OCI-LY7 (cell line): ENCODE measurements at regions not wholly inside any gene's neighbourhood (a gene's known extent, or its start where the extent isn't known, plus 50 kb on each side); places are given as distances from the start of the nearest gene placed in this dataset.

Experiments used
- BruUV-seq: library from RNA; stranded (reverse); fragments of 400-500 nt; replicated peaks from 2 replicates; lab custom pipeline; 2021; lab: Mats Ljungman, UMichigan
- CTCF ChIA-PET: fragments of 300-600 bp; sonication (Branson Sonifier 250); formaldehyde crosslinking; loops from one replicate; lab custom pipeline; 2022; ENCODE audit warnings: antibody characterized with exemption; ENCODE audit not compliant: unreplicated experiment; lab: Charles Lee
- POLR2A ChIA-PET: fragments of 300-600 bp; sonication (Branson Sonifier 250); formaldehyde crosslinking; loops from one replicate; lab custom pipeline; 2022; ENCODE audit warnings: antibody characterized with exemption; lab: Charles Lee
- DNase-seq: peaks from one replicate; pipeline ENCODE4 v3.0.0-alpha.2; 2015; ENCODE audit warnings: low spot score
- H2AFZ ChIP-seq: fragments of 200-600 bp; sonication (generic), shearing (Covaris generic); 2 replicates; pipeline ENCODE4 v1.6.1; 2014; ENCODE audit warnings: mild to moderate bottlenecking, antibody characterized with exemption, low read length, moderate library complexity
- H3K27ac ChIP-seq: fragments of 200-600 bp; sonication (generic); 2 replicates; pipeline ENCODE4 v1.5.1; 2014; ENCODE audit warnings: mixed run types, low read depth, mild to moderate bottlenecking, moderate library complexity, low read length, inconsistent platforms; ENCODE audit not compliant: poor library complexity, severe bottlenecking
- H3K36me3 ChIP-seq: fragments of 200-600 bp; sonication (generic); 2 replicates; pipeline ENCODE4 v1.6.1; 2014; ENCODE audit warnings: mild to moderate bottlenecking, antibody characterized with exemption, low read length, moderate library complexity, mixed read lengths; ENCODE audit not compliant: insufficient read depth
- H3K4me1 ChIP-seq: fragments of 200-600 bp; sonication (generic); 2 replicates; pipeline ENCODE4 v1.5.1; 2014; ENCODE audit warnings: mild to moderate bottlenecking, low read length; ENCODE audit not compliant: insufficient read depth, poor library complexity, severe bottlenecking
- H3K4me2 ChIP-seq: fragments of 200-600 bp; sonication (generic); 2 replicates; pipeline ENCODE4 v1.6.1; 2014; ENCODE audit warnings: mild to moderate bottlenecking, low read length
- H3K4me3 ChIP-seq: fragments of 200-600 bp; sonication (generic); 2 replicates; pipeline ENCODE4 v1.5.1; 2014; ENCODE audit warnings: mild to moderate bottlenecking, low read depth, low read length; ENCODE audit not compliant: poor library complexity, severe bottlenecking
- H3K79me2 ChIP-seq: fragments of 200-600 bp; sonication (generic); 2 replicates; pipeline ENCODE4 v1.6.1; 2016; ENCODE audit warnings: low read depth, mild to moderate bottlenecking, low read length, moderate library complexity, mixed read lengths; ENCODE audit not compliant: insufficient read depth
- H3K9me2 ChIP-seq: fragments of 200-600 bp; sonication (generic); 2 replicates; pipeline ENCODE4 v1.6.1; 2016; ENCODE audit warnings: mild to moderate bottlenecking, low read length, mixed read lengths; ENCODE audit not compliant: insufficient read depth
- H3K9me3 ChIP-seq: fragments of 200-600 bp; sonication (generic); 2 replicates; pipeline ENCODE4 v1.6.1; 2014; ENCODE audit warnings: mild to moderate bottlenecking, mixed run types, low read length, mixed read lengths
- H4K20me1 ChIP-seq: fragments of 200-600 bp; sonication (generic); 2 replicates; pipeline ENCODE4 v1.6.1; 2014; ENCODE audit warnings: mild to moderate bottlenecking, antibody characterized with exemption, low read length, moderate library complexity, mixed read lengths; ENCODE audit not compliant: insufficient read depth
- CTCF ChIP-seq: fragments of 200-600 bp; sonication (generic); conservative IDR thresholded peaks from 2 replicates; pipeline ENCODE4 v1.5.1; 2014; ENCODE audit warnings: mild to moderate bottlenecking, antibody characterized with exemption, low read length, moderate library complexity, mixed read lengths
- EZH2phosphoT487 ChIP-seq: fragments of 200-600 bp; sonication (generic); IDR thresholded peaks from 2 replicates; pipeline ENCODE4 v1.6.1; 2018; ENCODE audit warnings: low read depth, borderline replicate concordance, mild to moderate bottlenecking, mixed run types, antibody characterized with exemption, low read length, moderate library complexity, mixed read lengths
- intact Hi-C: fragments of 100-400 bp; cut with micrococcal nuclease; formaldehyde crosslinking; loops from one replicate; pipeline ENCODE4 v1.10.0; 2022; ENCODE audit not compliant: unreplicated experiment

- H3K4me3 ChIP-seq, result no peak overlapping the region
- CTCF ChIA-PET, result no interaction called here
- no peak overlapping the region for H3K4me2 ChIP-seq
- POLR2A ChIA-PET, result no interaction called here
- no peaks in the 10 kb centered on the region for H4K20me1 ChIP-seq
- H2AFZ ChIP-seq, result no peak overlapping the region
- H3K9me3 ChIP-seq, result no peaks in the 10 kb centered on the region
- TF ChIP-seq EZH2phosphoT487 (no peak), CTCF (no peak)
- no peak for DNase-seq
- no peaks in the 10 kb centered on the region for H3K4me1 ChIP-seq
- intact Hi-C loops, result no loop called here
- no TSS peak for BruUV-seq
- no peak overlapping the region for H3K27ac ChIP-seq
- no peaks in the 10 kb centered on the region for H3K9me2 ChIP-seq
- H3K36me3 ChIP-seq, result no peaks in the 10 kb centered on the region
- H3K79me2 ChIP-seq, result no peaks in the 10 kb centered on the region
Observed at GRCh38 chr5:142390334-142390733, 65.5 kb upstream of the SPRY4 start.

DNA sequence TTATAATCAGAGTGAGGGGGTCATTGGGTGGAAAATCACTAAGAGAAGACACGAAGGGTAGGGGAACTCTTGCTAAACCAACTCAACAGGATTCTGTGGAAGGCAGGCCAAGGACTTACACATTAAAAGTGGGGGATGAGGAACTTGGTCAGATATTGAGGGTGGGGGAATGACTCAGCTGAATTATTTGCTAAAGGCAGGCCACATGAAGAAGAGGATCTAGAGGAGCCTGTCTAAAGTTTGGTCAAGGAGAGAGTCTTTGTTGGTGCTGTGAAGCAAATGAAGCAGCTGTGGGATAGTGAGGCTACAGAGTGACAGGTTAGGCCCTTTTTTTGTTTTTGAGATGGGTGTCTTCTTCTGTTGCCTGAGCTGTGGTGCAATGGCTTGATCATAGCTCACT, 63.9 kb upstream of the SPRY4 start:
- TF ChIP-seq EZH2phosphoT487 (no peak), CTCF (no peak)
- Histone ChIP-seq H3K4me3 (no peak overlapping the region), H3K4me1 (no peaks in the 10 kb centered on the region), H4K20me1 (no peaks in the 10 kb centered on the region), H2AFZ (no peak overlapping the region), H3K36me3 (no peaks in the 10 kb centered on the region), H3K79me2 (no peaks in the 10 kb centered on the region), H3K4me2 (no peak overlapping the region), H3K9me2 (no peaks in the 10 kb centered on the region), H3K9me3 (no peaks in the 10 kb centered on the region), H3K27ac (no peak overlapping the region)
- no peak for DNase-seq
- no TSS peak for BruUV-seq
- intact Hi-C loops, result no loop called here
- POLR2A ChIA-PET, result no interaction called here
- CTCF ChIA-PET, result no interaction called here

- TF ChIP-seq CTCF, result no peak
- no peak for TF ChIP-seq EZH2phosphoT487
- no peaks in the 10 kb centered on the region for H3K9me3 ChIP-seq
- no peaks in the 10 kb centered on the region for H3K79me2 ChIP-seq
- H3K9me2 ChIP-seq, result no peaks in the 10 kb centered on the region
- H3K36me3 ChIP-seq, result no peaks in the 10 kb centered on the region
- no peak for DNase-seq
- H4K20me1 ChIP-seq, result no peaks in the 10 kb centered on the region
- no peak overlapping the region for H2AFZ ChIP-seq
- POLR2A ChIA-PET, result no interaction called here
- intact Hi-C loops, result no loop called here
- BruUV-seq, result no TSS peak
- H3K27ac ChIP-seq, result no peak overlapping the region
- H3K4me2 ChIP-seq, result no peak overlapping the region
- CTCF ChIA-PET, result no interaction called here
- H3K4me1 ChIP-seq, result no peaks in the 10 kb centered on the region
- no peak overlapping the region for H3K4me3 ChIP-seq
Observed at GRCh38 chr5:142387024-142387682, 62.3 kb upstream of the SPRY4 start.
